ENCODE measurements at regions not wholly inside any gene's neighbourhood (a gene's known extent, or its start where the extent isn't known, plus 50 kb on each side); places are given as distances from the start of the nearest gene placed in this dataset.
A peak's percentile ranks its signal among the peaks of the same experiment; 100 is the strongest.
"Not testable (repeated sequence)": the region's sequence is repeated elsewhere in the genome, so short reads cannot be mapped to it uniquely, and the experiment has no call there.

GRCh38 chr6:44037847-44038542 lies 89.3 kb downstream of the MRPL14 start:
- WGBS, 2 donors = 94% methylated on average over 13 of the region's 13 CpGs
- Histone ChIP-seq H3K27ac (no peak overlapping the region), H3K4me3 (no peak overlapping the region), H3K27me3 (no peaks in the 10 kb centered on the region), H3K4me1 (peaks cover 0 to 29% (median 24%) of the 10 kb centered on the region in 4 donors), H3K9me3 (no peaks in the 10 kb centered on the region), H3K36me3 (no peaks in the 10 kb centered on the region)
- intact Hi-C loops (cut with DNase I) = no loop called here
- TF ChIP-seq POLR2AphosphoS5 (IDR thresholded peaks at IDR 0.05) (no peak), CTCF (IDR thresholded peaks at IDR 0.05) (no peak), EP300 (IDR thresholded peaks at IDR 0.05) (no peak), POLR2A (IDR thresholded peaks at IDR 0.05) (no peak)
- peak; percentile 58 for DNase-seq

- H3K4me3 ChIP-seq; DNase-seq; H3K27me3 ChIP-seq; H3K36me3 ChIP-seq; intact Hi-C loops (cut with DNase I); H3K9me3 ChIP-seq; H3K27ac ChIP-seq: not testable (repeated sequence)
- H3K4me1 ChIP-seq = peaks cover 0 to 22% (median 17%) of the 10 kb centered on the region in 4 donors
- WGBS, 2 donors = 95% methylated on average over 9 of the region's 9 CpGs
Measured at GRCh38 chr6:44037276-44037675, 90.0 kb downstream of the MRPL14 start.

- 92 to 94% methylated on average over 9 of the region's 9 CpGs for WGBS, 2 donors
- intact Hi-C loops (cut with DNase I) = no loop called here
- H3K36me3 ChIP-seq = no peaks in the 10 kb centered on the region
Measured at GRCh38 chr6:44036699-44037101, 90.6 kb downstream of the MRPL14 start.

GRCh38 chr6:44036196-44036595 lies 91.1 kb downstream of the MRPL14 start:
- TF ChIP-seq CTCF (IDR thresholded peaks at IDR 0.05) = no peak
- no peak for TF ChIP-seq POLR2AphosphoS5 (IDR thresholded peaks at IDR 0.05)
- TF ChIP-seq EP300 (IDR thresholded peaks at IDR 0.05) = no peak
- TF ChIP-seq POLR2A (IDR thresholded peaks at IDR 0.05) = no peak
- intact Hi-C loops (cut with DNase I) = no loop called here
- Histone ChIP-seq H3K27ac (no peak overlapping the region), H3K27me3 (no peaks in the 10 kb centered on the region), H3K4me3 (no peak overlapping the region), H3K36me3 (no peaks in the 10 kb centered on the region), H3K9me3 (no peaks in the 10 kb centered on the region), H3K4me1 (peaks cover 0 to 12% (median 7%) of the 10 kb centered on the region in 4 donors)
- DNase-seq = peak; percentile 34
- 89 to 96% methylated on average over 2 of the region's 2 CpGs for WGBS, 2 donors

More at GRCh38 chr6:44036699-44037101, 90.6 kb downstream of the MRPL14 start:
- H3K27me3 ChIP-seq = no peaks in the 10 kb centered on the region
- DNase-seq = peak; percentile 40
- peaks cover 0 to 17% (median 12%) of the 10 kb centered on the region in 4 donors for H3K4me1 ChIP-seq
- H3K9me3 ChIP-seq = no peaks in the 10 kb centered on the region
- no peak overlapping the region for H3K27ac ChIP-seq
- no peak overlapping the region for H3K4me3 ChIP-seq
- TF ChIP-seq POLR2A (IDR thresholded peaks at IDR 0.05) (no peak), CTCF (IDR thresholded peaks at IDR 0.05) (no peak), POLR2AphosphoS5 (IDR thresholded peaks at IDR 0.05) (no peak), EP300 (IDR thresholded peaks at IDR 0.05) (no peak)

- intact Hi-C loops (cut with DNase I) = no loop called here
- DNase-seq = peak; percentile 70
- 64 to 72% methylated on average over 3 of the region's 3 CpGs for WGBS, 2 donors
- TF ChIP-seq POLR2AphosphoS5 (IDR thresholded peaks at IDR 0.05) (no peak), POLR2A (IDR thresholded peaks at IDR 0.05) (no peak), EP300 (IDR thresholded peaks at IDR 0.05) (no peak), CTCF (IDR thresholded peaks at IDR 0.05) (no peak)
- Histone ChIP-seq H3K36me3 (no peaks in the 10 kb centered on the region), H3K4me1 (peaks cover 0 to 6% (median 2%) of the 10 kb centered on the region in 4 donors), H3K27ac (no peak overlapping the region), H3K9me3 (no peaks in the 10 kb centered on the region), H3K4me3 (no peak overlapping the region), H3K27me3 (no peaks in the 10 kb centered on the region)
Measured at GRCh38 chr6:44035621-44036020, 91.6 kb downstream of the MRPL14 start.

All from sigmoid colon (tissue), 6 donors.